Psoas muscle (tissue), 7 donors: ENCODE measurements at regions not wholly inside any gene's neighbourhood (a gene's known extent, or its start where the extent isn't known, plus 50 kb on each side); places are given as distances from the start of the nearest gene placed in this dataset.

Source experiments
- ATAC-seq, 4 donors: fragments of 200-7000 bp; cut with Tn5 transposase; one replicate each; pipeline ENCODE4 v1.9.1; 2020; ENCODE audit warnings: moderate library complexity in 3 of 4, mild to moderate bottlenecking in 2 of 4
- DNase-seq, 2 donors: peaks; one replicate each; pipeline ENCODE4 v3.0.0-alpha.2; 2020
- H3K27ac ChIP-seq: fragments of 200-600 bp; one replicate; pipeline ENCODE4 v1.8.0; 2022
- H3K27me3 ChIP-seq, 3 donors: fragments of 200-600 bp in 1 of 3; one replicate each; pipeline versions ENCODE4 v1.6.1 to v1.8.0; 2013 to 2022; ENCODE audit warnings: low read length in 2 of 3, mild to moderate bottlenecking in 2 of 3, moderate library complexity in 1 of 3; ENCODE audit not compliant: insufficient read depth in 3 of 3
- H3K36me3 ChIP-seq, 2 donors: fragments of 200-600 bp in 1 of 2; one replicate each; pipeline versions ENCODE4 v1.6.1 to v1.8.0; 2013 to 2022; ENCODE audit warnings: low read depth in 1 of 2, mild to moderate bottlenecking in 1 of 2, moderate library complexity in 1 of 2; ENCODE audit not compliant: insufficient read depth in 1 of 2
- H3K4me1 ChIP-seq: fragments of 200-600 bp; one replicate; pipeline ENCODE4 v1.8.0; 2022
- H3K4me3 ChIP-seq: fragments of 200-600 bp; one replicate; pipeline ENCODE4 v1.8.0; 2022; ENCODE audit warnings: mild to moderate bottlenecking
- H3K9me3 ChIP-seq: fragments of 200-600 bp; one replicate; pipeline ENCODE4 v1.8.0; 2022
- WGBS, 3 donors: extraction: QIAGEN DNeasy Blood & Tissue Kit; methylation state at CpG; one replicate each; pipeline versions ENCODE4 v1.1.6 to v1.1.7; 2013; 5-methylcytosine and 5-hydroxymethylcytosine counted together
- intact Hi-C, 2 donors: fragments of 100-400 bp; cut with DNase I; formaldehyde crosslinking; loops; one replicate each; pipeline versions ENCODE4 v1.11.0 to v1.14.2; 2022
- TF ChIP-seq, protein P1 (sequence below): fragments of 200-600 bp; IDR thresholded peaks from one replicate; pipeline ENCODE4 v1.8.0; 2022; ENCODE audit warnings: antibody characterized with exemption
- donor health status: healthy with polysubstance abuse.
- donor health status: DM: no; HTN: no; CAD: no; lungs with moderate emphysema.
- donor health status: Bipolar disorder and iron deficiency.
- donor health status: healthy.
- donor health status: DM: yes; HTN: yes; CAD: no.
- donor health status: DM: no; HTN: no; CAD: no.
- donor health status: DM: yes; HTN: yes; CAD: no.

DNA sequence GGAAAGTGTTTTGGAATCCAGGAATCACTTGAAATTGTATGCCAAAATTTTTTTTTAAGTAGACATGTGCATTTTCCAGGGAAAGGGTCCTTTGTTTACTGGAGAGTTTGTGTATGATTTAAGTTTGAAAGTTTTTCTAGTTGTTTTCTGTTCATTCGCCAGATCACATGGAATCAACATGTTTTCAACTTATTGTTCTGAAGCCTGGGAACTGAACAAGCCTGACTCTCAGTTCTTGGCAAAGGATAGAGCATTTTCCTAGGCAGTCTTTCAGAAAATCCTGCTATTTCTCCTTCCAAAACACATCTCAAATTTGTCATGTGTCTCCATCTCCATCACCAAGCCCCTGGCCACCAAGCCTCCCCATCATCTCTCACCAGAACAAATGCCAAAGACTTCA, 374.8 kb downstream of the MAFB start:
- 58 to 71% (median 68%) methylated on average over 1 of the region's 1 CpG for WGBS, 3 donors
- TF ChIP-seq, protein P1, sequence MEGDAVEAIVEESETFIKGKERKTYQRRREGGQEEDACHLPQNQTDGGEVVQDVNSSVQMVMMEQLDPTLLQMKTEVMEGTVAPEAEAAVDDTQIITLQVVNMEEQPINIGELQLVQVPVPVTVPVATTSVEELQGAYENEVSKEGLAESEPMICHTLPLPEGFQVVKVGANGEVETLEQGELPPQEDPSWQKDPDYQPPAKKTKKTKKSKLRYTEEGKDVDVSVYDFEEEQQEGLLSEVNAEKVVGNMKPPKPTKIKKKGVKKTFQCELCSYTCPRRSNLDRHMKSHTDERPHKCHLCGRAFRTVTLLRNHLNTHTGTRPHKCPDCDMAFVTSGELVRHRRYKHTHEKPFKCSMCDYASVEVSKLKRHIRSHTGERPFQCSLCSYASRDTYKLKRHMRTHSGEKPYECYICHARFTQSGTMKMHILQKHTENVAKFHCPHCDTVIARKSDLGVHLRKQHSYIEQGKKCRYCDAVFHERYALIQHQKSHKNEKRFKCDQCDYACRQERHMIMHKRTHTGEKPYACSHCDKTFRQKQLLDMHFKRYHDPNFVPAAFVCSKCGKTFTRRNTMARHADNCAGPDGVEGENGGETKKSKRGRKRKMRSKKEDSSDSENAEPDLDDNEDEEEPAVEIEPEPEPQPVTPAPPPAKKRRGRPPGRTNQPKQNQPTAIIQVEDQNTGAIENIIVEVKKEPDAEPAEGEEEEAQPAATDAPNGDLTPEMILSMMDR = no peak

DNA sequence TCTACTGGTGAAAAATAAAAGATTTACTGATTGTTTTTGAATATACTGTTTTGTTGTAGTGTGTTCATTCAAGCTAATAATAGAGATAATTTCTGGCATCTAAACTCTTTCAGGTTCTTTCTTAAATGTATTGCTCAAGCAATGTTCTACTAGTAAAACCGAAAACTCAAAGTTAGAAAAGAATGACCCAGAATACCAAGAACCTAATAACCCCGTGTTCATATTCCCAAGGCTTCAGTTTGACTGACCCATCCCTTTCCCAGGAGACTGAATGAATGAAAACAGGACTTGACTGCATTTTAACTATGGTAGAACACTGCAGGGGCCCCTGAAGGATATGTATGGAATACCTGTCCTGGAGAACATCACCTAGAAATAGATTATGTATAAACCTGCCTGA, 375.3 kb downstream of the MAFB start:
- intact Hi-C loops = no loop called here
- Histone ChIP-seq H3K4me3 (no peak overlapping the region), H3K36me3 (no peaks in the 10 kb centered on the region), H3K27ac (no peak overlapping the region), H3K4me1 (no peaks in the 10 kb centered on the region), H3K27me3 (no peaks in the 10 kb centered on the region), H3K9me3 (no peaks in the 10 kb centered on the region)
- ATAC-seq (no peak), DNase-seq (no peak)
- TF ChIP-seq, protein P1 = no peak
- WGBS, 3 donors = 67 to 78% (median 71%) methylated on average over 2 of the region's 2 CpGs

More for the DNA sequence above, 374.8 kb downstream of the MAFB start:
- intact Hi-C loops = no loop called here
- H3K9me3 ChIP-seq = no peaks in the 10 kb centered on the region
- no peaks in the 10 kb centered on the region for H3K36me3 ChIP-seq
- no peak overlapping the region for H3K4me3 ChIP-seq
- no peaks in the 10 kb centered on the region for H3K4me1 ChIP-seq
- ATAC-seq (no peak), DNase-seq (no peak)
- H3K27me3 ChIP-seq = no peaks in the 10 kb centered on the region
- no peak overlapping the region for H3K27ac ChIP-seq

DNA sequence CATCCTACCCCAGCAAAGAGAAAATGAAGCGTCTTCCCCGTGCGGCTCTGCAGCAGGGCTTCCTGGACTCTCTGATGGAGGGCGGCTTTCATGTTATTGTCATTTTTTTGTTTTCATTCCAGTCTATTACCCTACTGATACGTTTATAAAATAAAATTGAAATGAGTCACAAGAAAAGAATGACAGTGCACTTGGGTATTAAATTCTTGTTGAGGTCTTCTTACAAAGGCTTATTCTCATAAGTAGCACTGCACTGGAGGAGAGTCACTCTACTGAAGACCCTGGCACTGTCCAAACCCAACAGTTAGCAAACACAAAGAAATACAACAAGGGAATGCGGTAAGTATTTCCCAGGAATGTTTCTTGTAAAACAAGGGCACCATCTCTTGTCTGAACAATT, 379.3 kb downstream of the MAFB start:
- intact Hi-C loops = no loop called here

DNA sequence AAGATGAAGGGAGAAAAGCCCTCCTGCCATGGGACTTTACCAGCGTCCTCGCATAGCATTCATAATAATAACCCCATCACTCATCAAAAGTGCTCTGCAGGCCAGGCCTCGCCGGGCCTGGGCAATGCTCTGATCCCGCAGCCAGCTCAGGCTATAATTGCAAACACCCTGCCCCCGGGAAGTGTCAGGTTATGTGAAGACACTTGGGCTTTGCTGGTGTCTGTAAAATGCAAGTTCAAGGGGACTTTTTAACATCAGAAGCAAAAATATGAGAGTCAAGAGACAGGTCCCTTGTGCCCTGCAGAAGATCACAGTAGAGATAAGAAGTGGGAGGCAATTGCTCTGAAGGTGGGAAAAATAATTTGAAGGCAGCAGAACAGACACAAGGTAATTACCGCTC, 381.0 kb downstream of the MAFB start:
- no peaks in the 10 kb centered on the region for H3K9me3 ChIP-seq
- DNase-seq (no peak), ATAC-seq (peak in 3 of 4 donors; percentile 29 to 54 (median 41))
- TF ChIP-seq, protein P1 = no peak
- H3K4me3 ChIP-seq = no peak overlapping the region
- H3K36me3 ChIP-seq = no peaks in the 10 kb centered on the region
- no peaks in the 10 kb centered on the region for H3K27me3 ChIP-seq
- WGBS, 3 donors = 38 to 53% (median 48%) methylated on average over 7 of the region's 7 CpGs
- peaks cover 29% of the 10 kb centered on the region for H3K4me1 ChIP-seq
- no peak overlapping the region for H3K27ac ChIP-seq
- intact Hi-C loops = no loop called here

More for the DNA sequence above, 379.3 kb downstream of the MAFB start:
- no peaks in the 10 kb centered on the region for H3K9me3 ChIP-seq
- H3K4me3 ChIP-seq = no peak overlapping the region
- peaks cover 28% of the 10 kb centered on the region for H3K4me1 ChIP-seq
- WGBS, 3 donors = 83 to 87% (median 83%) methylated on average over 6 of the region's 6 CpGs
- no peaks in the 10 kb centered on the region for H3K27me3 ChIP-seq
- no peak overlapping the region for H3K27ac ChIP-seq
- ATAC-seq (no peak), DNase-seq (no peak)
- TF ChIP-seq, protein P1 = no peak
- H3K36me3 ChIP-seq = no peaks in the 10 kb centered on the region

DNA sequence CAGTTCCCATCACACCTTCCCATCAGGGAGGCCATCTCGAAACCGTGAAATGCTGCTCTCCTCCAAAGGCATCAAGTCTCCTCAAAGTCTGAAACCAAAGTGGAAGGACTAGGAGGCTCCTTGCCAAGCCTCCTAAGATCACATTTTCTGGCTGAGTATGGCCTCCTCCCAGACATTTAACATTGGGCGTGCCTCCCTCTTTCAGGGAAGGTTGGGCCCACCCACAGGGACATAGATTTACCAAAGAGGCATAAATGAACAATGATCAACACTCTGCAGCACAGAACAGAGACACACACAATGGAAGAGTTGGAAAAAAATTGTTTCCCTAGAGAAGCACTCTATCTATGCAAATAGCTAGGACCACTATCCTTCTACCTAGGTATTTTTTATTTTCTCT, 381.8 kb downstream of the MAFB start:
- ATAC-seq (no peak), DNase-seq (no peak)
- Histone ChIP-seq H3K4me3 (no peak overlapping the region), H3K27ac (no peak overlapping the region), H3K9me3 (no peaks in the 10 kb centered on the region), H3K27me3 (no peaks in the 10 kb centered on the region), H3K36me3 (no peaks in the 10 kb centered on the region), H3K4me1 (peaks cover 29% of the 10 kb centered on the region)
- 63 to 74% (median 73%) methylated on average over 3 of the region's 3 CpGs for WGBS, 3 donors
- TF ChIP-seq, protein P1 = no peak
- intact Hi-C loops = no loop called here
